K562 (cell line): ENCODE measurements at regions not wholly inside any gene's neighbourhood (a gene's known extent, or its start where the extent isn't known, plus 50 kb on each side); places are given as distances from the start of the nearest gene placed in this dataset.

Source experiments
- ATAC-seq: fragments of 200-7000 bp; cut with Tn5 transposase; 3 replicates; pipeline ENCODE4 v1.9.1; 2020; ENCODE audit warnings: moderate library complexity
- BruUV-seq: library from RNA; stranded (reverse); fragments of 400-500 nt; replicated peaks from 2 replicates; lab custom pipeline; 2021; lab: Mats Ljungman, UMichigan
- CTCF ChIA-PET: fragments of 300-600 bp; formaldehyde crosslinking; extraction: SDS; loops from one replicate; lab custom pipeline; 2021; ENCODE audit warnings: low intra/inter-chr PET ratio; lab: Yijun Ruan, JAX
- POLR2A ChIA-PET: fragments of 300-600, 350-650 bp; sonication (Branson Sonifier 250); formaldehyde crosslinking; extraction: SDS; loops from one replicate; lab custom pipeline; 2021; ENCODE audit warnings: antibody characterized with exemption, inconsistent platforms; lab: Yijun Ruan, JAX
- DNase-seq, 4 experiments: peaks; one replicate each; pipeline versions ENCODE4 v3.0.0 to v3.0.0-alpha.2; 2011 to 2018; ENCODE audit warnings: low spot score in 3 of 4, mixed read lengths in 3 of 4; ENCODE audit errors: extremely low read depth in 1 of 4
- FAIRE-seq: peaks from 2 replicates; lab custom pipeline; 2011; peaks lifted over from hg19 to GRCh38; lab: Jason Lieb, UNC
- H2AFZ ChIP-seq: 2 replicates; pipeline ENCODE4 v1.6.0; 2011; ENCODE audit warnings: low read depth, low read length, control low read depth, inconsistent platforms
- H3K27ac ChIP-seq: fragments of 200-600 bp; 3 replicates; pipeline ENCODE4 v1.8.0; 2011; ENCODE audit warnings: low read depth, mild to moderate bottlenecking, control low read depth, inconsistent platforms, low read length, moderate library complexity, mixed read lengths; ENCODE audit errors: extremely low read depth
- H3K27me3 ChIP-seq, 2 experiments: fragments of 300-600 bp in 1 of 2; 2 replicates in 1 of 2; 3 replicates in 1 of 2; pipeline versions ENCODE4 v1.6.0 to v1.8.0; 2011; ENCODE audit warnings: inconsistent platforms in 2 of 2, low read length in 2 of 2, mild to moderate bottlenecking in 1 of 2, mixed read lengths in 1 of 2, moderate library complexity in 1 of 2; ENCODE audit not compliant: control insufficient read depth in 2 of 2, insufficient read depth in 2 of 2
- H3K36me3 ChIP-seq: fragments of 300-600 bp; 3 replicates; pipeline ENCODE4 v1.8.0; 2011; ENCODE audit warnings: mild to moderate bottlenecking, low read length, inconsistent platforms; ENCODE audit not compliant: control insufficient read depth, insufficient read depth
- H3K4me1 ChIP-seq, 2 experiments: fragments of 200-600 bp in 1 of 2; replicated peaks in 1 of 2; 2 replicates in 1 of 2; 3 replicates in 1 of 2; pipeline versions ENCODE4 v1.5.1 to v1.8.0; 2011; ENCODE audit warnings: inconsistent platforms in 2 of 2, low read length in 2 of 2, mild to moderate bottlenecking in 1 of 2, mixed read lengths in 1 of 2, moderate library complexity in 1 of 2; ENCODE audit not compliant: control insufficient read depth in 2 of 2, insufficient read depth in 2 of 2
- H3K4me2 ChIP-seq: 2 replicates; pipeline ENCODE4 v1.6.1; 2011; ENCODE audit warnings: low read length, control low read depth, inconsistent platforms, mixed read lengths; ENCODE audit not compliant: insufficient read depth
- H3K4me3 ChIP-seq: fragments of 200-600 bp; sonication (generic), shearing (Covaris generic); 2 replicates; pipeline ENCODE4 v1.5.1; 2016; ENCODE audit warnings: control low read depth, inconsistent platforms
- H3K79me2 ChIP-seq: fragments of 200-600 bp; 3 replicates; pipeline ENCODE4 v1.8.0; 2011; ENCODE audit warnings: low read length, inconsistent platforms; ENCODE audit not compliant: control insufficient read depth, insufficient read depth
- H3K9ac ChIP-seq, 2 experiments: 2 replicates each; pipeline versions ENCODE4 v1.6.0 to v1.6.1; 2011; ENCODE audit warnings: low read depth in 2 of 2, low read length in 2 of 2, control low read depth in 1 of 2, inconsistent platforms in 1 of 2, mild to moderate bottlenecking in 1 of 2, mixed read lengths in 1 of 2; ENCODE audit not compliant: insufficient read depth in 1 of 2
- H3K9me1 ChIP-seq: one replicate; pipeline ENCODE4 v1.6.0; 2011; ENCODE audit warnings: inconsistent platforms, mild to moderate bottlenecking, low read length, moderate library complexity; ENCODE audit not compliant: control insufficient read depth, insufficient read depth
- H3K9me3 ChIP-seq: replicated peaks from 2 replicates; pipeline ENCODE4 v1.5.1; 2011; ENCODE audit warnings: low read depth, low read length, inconsistent platforms; ENCODE audit not compliant: control insufficient read depth, insufficient read depth
- H4K20me1 ChIP-seq: replicated peaks from 2 replicates; pipeline ENCODE4 v1.6.1; 2011; ENCODE audit warnings: low read length, inconsistent platforms, mixed read lengths; ENCODE audit not compliant: control insufficient read depth, insufficient read depth
- CHD7 ChIP-seq: fragments of 200-600 bp; sonication (generic); IDR thresholded peaks from one replicate; pipeline ENCODE4 v1.6.1; 2012; ENCODE audit warnings: mild to moderate bottlenecking, low read depth, low read length, inconsistent platforms
- POLR2H ChIP-seq: IDR thresholded peaks from 2 replicates; pipeline ENCODE4 v1.6.1; 2016; ENCODE audit warnings: missing genetic modification characterization, low read depth, mild to moderate bottlenecking, control low read depth, missing compliant biosample characterization, moderate library complexity
- RBM22 ChIP-seq: fragments of 200-400 bp; formaldehyde crosslinking; IDR thresholded peaks from 2 replicates; pipeline ENCODE4 v1.6.1; 2018; ENCODE audit warnings: low read length, low read depth; ENCODE audit not compliant: poor library complexity, severe bottlenecking
- TCF7L2 ChIP-seq: fragments of 150-350 bp; IDR thresholded peaks from 2 replicates; pipeline ENCODE4 v1.6.1; 2016; ENCODE audit warnings: low read depth, mild to moderate bottlenecking, low read length, moderate library complexity
- ZBTB9 ChIP-seq: fragments of 450-650 bp; formaldehyde crosslinking; IDR thresholded peaks from 2 replicates; pipeline ENCODE4 v1.4.0; 2020; ENCODE audit warnings: mild to moderate bottlenecking, moderate library complexity
- WGBS: fragments of 100-300 bp; shearing (Covaris generic); methylation state at CpG from one replicate; pipeline ENCODE4 v1.1.6; 2016; ENCODE audit warnings: low coverage, mixed read lengths; ENCODE audit not compliant: insufficient coverage; ENCODE audit errors: missing lambda C conversion rate; 5-methylcytosine and 5-hydroxymethylcytosine counted together
- in situ Hi-C: fragments of 300-500 bp; cut with MboI; formaldehyde crosslinking; loops from 4 replicates; pipeline ENCODE4 v1.15.0; 2018; ENCODE audit warnings: inconsistent platforms, mixed read lengths
- intact Hi-C: fragments of 100-400 bp; cut with micrococcal nuclease; formaldehyde crosslinking; loops from 2 replicates; pipeline ENCODE4 v1.14.2; 2022
- TF ChIP-seq, protein P1 (sequence below): sonication (generic); formaldehyde crosslinking; IDR thresholded peaks from 2 replicates; pipeline ENCODE4 v1.4.0; 2020; ENCODE audit warnings: mild to moderate bottlenecking, missing genetic modification reagents

- 0 out of 2 replicates have a peak, but pooled peaks cover 6% of the 10 kb centered on the region for H3K9me3 ChIP-seq
- no peak overlapping the region for H3K4me2 ChIP-seq
- H3K27me3 ChIP-seq, result no peaks in the 10 kb centered on the region
- H3K9me1 ChIP-seq, result no peaks in the 10 kb centered on the region
- 63% methylated on average over 5 of the region's 5 CpGs for WGBS
- H3K4me3 ChIP-seq, result no peak overlapping the region
- no TSS peak for BruUV-seq
- peaks cover 0 to 19% of the 10 kb centered on the region in 2 experiments; a peak in 3 of 5 replicates for H3K4me1 ChIP-seq
- FAIRE-seq (no peak), ATAC-seq (no peak), DNase-seq (no peak)
- intact Hi-C loops (no loop called here), in situ Hi-C loops (no loop called here)
- no peaks in the 10 kb centered on the region for H3K79me2 ChIP-seq
- H3K36me3 ChIP-seq, result no peaks in the 10 kb centered on the region
- no peak overlapping the region for H3K9ac ChIP-seq
- no peaks in the 10 kb centered on the region for H4K20me1 ChIP-seq
- no peak overlapping the region for H3K27ac ChIP-seq
- ChIA-PET POLR2A (interaction anchor here (1.4 kb wide), 1 partner anchor 10 kb away, joined by 4 read pairs; no protein-coding TSS in a partner anchor), CTCF (no interaction called here)
- peak overlapping the region; percentile 88 for H2AFZ ChIP-seq
- TF ChIP-seq, protein P1, sequence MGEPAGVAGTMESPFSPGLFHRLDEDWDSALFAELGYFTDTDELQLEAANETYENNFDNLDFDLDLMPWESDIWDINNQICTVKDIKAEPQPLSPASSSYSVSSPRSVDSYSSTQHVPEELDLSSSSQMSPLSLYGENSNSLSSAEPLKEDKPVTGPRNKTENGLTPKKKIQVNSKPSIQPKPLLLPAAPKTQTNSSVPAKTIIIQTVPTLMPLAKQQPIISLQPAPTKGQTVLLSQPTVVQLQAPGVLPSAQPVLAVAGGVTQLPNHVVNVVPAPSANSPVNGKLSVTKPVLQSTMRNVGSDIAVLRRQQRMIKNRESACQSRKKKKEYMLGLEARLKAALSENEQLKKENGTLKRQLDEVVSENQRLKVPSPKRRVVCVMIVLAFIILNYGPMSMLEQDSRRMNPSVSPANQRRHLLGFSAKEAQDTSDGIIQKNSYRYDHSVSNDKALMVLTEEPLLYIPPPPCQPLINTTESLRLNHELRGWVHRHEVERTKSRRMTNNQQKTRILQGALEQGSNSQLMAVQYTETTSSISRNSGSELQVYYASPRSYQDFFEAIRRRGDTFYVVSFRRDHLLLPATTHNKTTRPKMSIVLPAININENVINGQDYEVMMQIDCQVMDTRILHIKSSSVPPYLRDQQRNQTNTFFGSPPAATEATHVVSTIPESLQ (CRISPR knock-in tag), result no peak
- TF ChIP-seq POLR2H (tag), result no peak
- no peak for TF ChIP-seq ZBTB9 (CRISPR knock-in tag)
- TF ChIP-seq CHD7, result no peak
- TF ChIP-seq TCF7L2, result no peak
- TF ChIP-seq RBM22, result no peak
These were observed 422.0 kb upstream of the ZEB2 start for GRCh38 chr2:144941743-144942488.
